ENCODE measurements at regions not wholly inside any gene's neighbourhood (a gene's known extent, or its start where the extent isn't known, plus 50 kb on each side); places are given as distances from the start of the nearest gene placed in this dataset.

GRCh38 chr5:169450464-169450863 lies 133.1 kb upstream of the SPDL1 start:
- ChIA-PET POLR2A (ENCODE audit: low non-redundant PET) (no interaction called here), CTCF (no interaction called here)
- Histone ChIP-seq H3K36me3 (ENCODE audit: insufficient read depth, low read length, poor library complexity, severe bottlenecking) (no peaks in the 10 kb centered on the region), H3K27me3 (replicated peaks; ENCODE audit: insufficient read depth, low read depth, low read length, poor library complexity) (peaks cover 14% of the 10 kb centered on the region), H3K9me3 (ENCODE audit: low read depth, low read length, poor library complexity, severe bottlenecking) (no peaks in the 10 kb centered on the region), H3K4me1 (ENCODE audit: insufficient read depth, low read length, poor library complexity, severe bottlenecking) (no peaks in the 10 kb centered on the region), H3K27ac (ENCODE audit: low read depth, low read length, poor library complexity, severe bottlenecking) (no peak overlapping the region), H3K4me3 (ENCODE audit: low read depth, low read length, poor library complexity, severe bottlenecking) (no peak overlapping the region)
- no peak for TF ChIP-seq EZH2 (IDR thresholded peaks at IDR 0.05; ENCODE audit: borderline replicate concordance, low read depth, low read length, poor library complexity, severe bottlenecking)
- TF ChIP-seq CTCF (conservative IDR thresholded peaks at IDR 0.05; ENCODE audit: low read depth, low read length) = no peak
- no peak for DNase-seq (ENCODE audit: low spot score)
- intact Hi-C loops (cut with micrococcal nuclease; ENCODE audit: unreplicated experiment) = no loop called here
- no TSS peak for BruUV-seq (replicated peaks)

- ChIA-PET CTCF (no interaction called here), POLR2A (ENCODE audit: low non-redundant PET) (no interaction called here)
- Histone ChIP-seq H3K4me1 (ENCODE audit: insufficient read depth, low read length, poor library complexity, severe bottlenecking) (no peaks in the 10 kb centered on the region), H3K36me3 (ENCODE audit: insufficient read depth, low read length, poor library complexity, severe bottlenecking) (no peaks in the 10 kb centered on the region), H3K27me3 (replicated peaks; ENCODE audit: insufficient read depth, low read depth, low read length, poor library complexity) (peaks cover 12% of the 10 kb centered on the region), H3K4me3 (ENCODE audit: low read depth, low read length, poor library complexity, severe bottlenecking) (no peak overlapping the region), H3K27ac (ENCODE audit: low read depth, low read length, poor library complexity, severe bottlenecking) (no peak overlapping the region), H3K9me3 (ENCODE audit: low read depth, low read length, poor library complexity, severe bottlenecking) (no peaks in the 10 kb centered on the region)
- no peak for DNase-seq (ENCODE audit: low spot score)
- intact Hi-C loops (cut with micrococcal nuclease; ENCODE audit: unreplicated experiment) = no loop called here
- TF ChIP-seq CTCF (conservative IDR thresholded peaks at IDR 0.05; ENCODE audit: low read depth, low read length) = no peak
- no peak for TF ChIP-seq EZH2 (IDR thresholded peaks at IDR 0.05; ENCODE audit: borderline replicate concordance, low read depth, low read length, poor library complexity, severe bottlenecking)
- no TSS peak for BruUV-seq (replicated peaks)
These were observed 134.7 kb upstream of the SPDL1 start for GRCh38 chr5:169448826-169449225.

- H3K36me3 ChIP-seq (ENCODE audit: insufficient read depth, low read length, poor library complexity, severe bottlenecking) = no peaks in the 10 kb centered on the region
- TF ChIP-seq EZH2 (IDR thresholded peaks at IDR 0.05; ENCODE audit: borderline replicate concordance, low read depth, low read length, poor library complexity, severe bottlenecking) = no peak
- TF ChIP-seq CTCF (conservative IDR thresholded peaks at IDR 0.05; ENCODE audit: low read depth, low read length) = no peak
- BruUV-seq (replicated peaks) = no TSS peak
- no peaks in the 10 kb centered on the region for H3K9me3 ChIP-seq (ENCODE audit: low read depth, low read length, poor library complexity, severe bottlenecking)
- DNase-seq (ENCODE audit: low spot score) = no peak
- no peak overlapping the region for H3K27ac ChIP-seq (ENCODE audit: low read depth, low read length, poor library complexity, severe bottlenecking)
- ChIA-PET CTCF (no interaction called here), POLR2A (ENCODE audit: low non-redundant PET) (no interaction called here)
- H3K4me1 ChIP-seq (ENCODE audit: insufficient read depth, low read length, poor library complexity, severe bottlenecking) = no peaks in the 10 kb centered on the region
- no peak overlapping the region for H3K4me3 ChIP-seq (ENCODE audit: low read depth, low read length, poor library complexity, severe bottlenecking)
- peaks cover 36% of the 10 kb centered on the region for H3K27me3 ChIP-seq (replicated peaks; ENCODE audit: insufficient read depth, low read depth, low read length, poor library complexity)
- intact Hi-C loops (cut with micrococcal nuclease; ENCODE audit: unreplicated experiment) = no loop called here
These were observed 138.4 kb upstream of the SPDL1 start for GRCh38 chr5:169445191-169445590.

All from A673 (cell line).